ENCODE measurements at regions not wholly inside any gene's neighbourhood (a gene's known extent, or its start where the extent isn't known, plus 50 kb on each side); places are given as distances from the start of the nearest gene placed in this dataset.

GRCh38 chr2:34402376-34402775 is 803.3 kb upstream of the FAM98A start:
- DNase-seq (ENCODE audit: low read depth, low spot score) (no peak), FAIRE-seq (no peak), ATAC-seq (no peak)
- WGBS (ENCODE audit: insufficient coverage, insufficient replicate concordance, low lambda C conversion rate, missing lambda C conversion rate), result 57% methylated on average over 3 of the region's 3 CpGs
- ChIA-PET POLR2A (no interaction called here), SMC1A (ENCODE audit: uncharacterized antibody, unreplicated experiment) (no interaction called here), CTCF (no interaction called here), RAD21 (ENCODE audit: unreplicated experiment) (no interaction called here)
- H3K4me1 ChIP-seq (ENCODE audit: control insufficient read depth, insufficient read depth, low read length), result no peaks in the 10 kb centered on the region
- H3K36me3 ChIP-seq (ENCODE audit: control insufficient read depth in 2 of 2, insufficient read depth in 2 of 2, low read length in 1 of 2), result no peaks in the 10 kb centered on the region
- intact Hi-C loops (cut with micrococcal nuclease; ENCODE audit: unreplicated experiment) (no loop called here), in situ Hi-C loops (cut with MboI) (no loop called here)
- no peak overlapping the region for H2AFZ ChIP-seq (ENCODE audit: control insufficient read depth, low read depth, low read length)
- no peak overlapping the region for H3K4me2 ChIP-seq (ENCODE audit: control insufficient read depth, insufficient read depth)
- no peaks in the 10 kb centered on the region for H3K27me3 ChIP-seq (replicated peaks in 1 of 2; ENCODE audit: control insufficient read depth in 2 of 2, insufficient read depth in 2 of 2, low read length in 1 of 2)
- no peak overlapping the region for H3K9ac ChIP-seq (ENCODE audit: control insufficient read depth, insufficient read depth, low read length)
- H3K9me3 ChIP-seq (replicated peaks; ENCODE audit: control insufficient read depth, insufficient read depth, low read length), result no peaks in the 10 kb centered on the region
- no TSS peak for BruUV-seq (replicated peaks)
- no peaks in the 10 kb centered on the region for H4K20me1 ChIP-seq (ENCODE audit: control insufficient read depth, insufficient read depth)
- no peak overlapping the region for H3K27ac ChIP-seq (ENCODE audit: control insufficient read depth, insufficient read depth)
- no peak overlapping the region for H3K4me3 ChIP-seq
- no peaks in the 10 kb centered on the region for H3K79me2 ChIP-seq (ENCODE audit: control insufficient read depth, insufficient read depth, low read length)
- TF ChIP-seq MLLT1 (IDR thresholded peaks at IDR 0.05) (no peak), SIN3A (IDR thresholded peaks at IDR 0.05; ENCODE audit: low read depth, low read length) (no peak), CBX5 (IDR thresholded peaks at IDR 0.05; ENCODE audit: low read depth) (no peak), ZBTB33 (IDR thresholded peaks at IDR 0.05) (no peak), SMARCA5 (IDR thresholded peaks at IDR 0.05) (no peak), CHD1 (IDR thresholded peaks at IDR 0.05; ENCODE audit: low read depth, low read length) (no peak), ZBTB40 (IDR thresholded peaks at IDR 0.05; ENCODE audit: borderline replicate concordance) (no peak), TBL1XR1 (IDR thresholded peaks at IDR 0.05; ENCODE audit: low read depth, low read length) (no peak), HDGF (IDR thresholded peaks at IDR 0.05) (no peak), ZNF592 (IDR thresholded peaks at IDR 0.05) (no peak), TARDBP (IDR thresholded peaks at IDR 0.05; ENCODE audit: borderline replicate concordance) (no peak), RB1 (IDR thresholded peaks at IDR 0.05; ENCODE audit: borderline replicate concordance) (no peak)

Measured in GM12878 (cell line).